Choroid plexus epithelial cell (primary cell): ENCODE measurements at regions not wholly inside any gene's neighbourhood (a gene's known extent, or its start where the extent isn't known, plus 50 kb on each side); places are given as distances from the start of the nearest gene placed in this dataset.

ENCODE experiments used
- DNase-seq: peaks from one replicate; pipeline ENCODE4 v3.0.0-alpha.2; 2010; ENCODE audit warnings: low read depth
- H3K4me3 ChIP-seq: 2 replicates; pipeline ENCODE4 v1.5.1; 2011; ENCODE audit warnings: low read depth, mild to moderate bottlenecking, control low read depth, low read length, moderate library complexity
- CTCF ChIP-seq: conservative IDR thresholded peaks from 2 replicates; pipeline ENCODE4 v1.5.1; 2011; ENCODE audit warnings: low read depth, mild to moderate bottlenecking, control low read depth, inconsistent platforms, low read length, moderate library complexity

GRCh38 chr13:50708461-50708860 is 135.0 kb downstream of the DLEU7 start:
- no peak for TF ChIP-seq CTCF

GRCh38 chr13:50709058-50709457 is 134.4 kb downstream of the DLEU7 start:
- H3K4me3 ChIP-seq = no peak overlapping the region
- TF ChIP-seq CTCF = no peak
- DNase-seq = no peak

More at GRCh38 chr13:50708461-50708860, 135.0 kb downstream of the DLEU7 start:
- peak; percentile 14 for DNase-seq
- no peak overlapping the region for H3K4me3 ChIP-seq

GRCh38 chr13:50711131-50711815 is 132.2 kb downstream of the DLEU7 start:
- no peak overlapping the region for H3K4me3 ChIP-seq
- DNase-seq = no peak
- TF ChIP-seq CTCF = no peak

GRCh38 chr13:50711996-50712395 is 131.5 kb downstream of the DLEU7 start:
- DNase-seq = no peak
- H3K4me3 ChIP-seq = no peak overlapping the region
- TF ChIP-seq CTCF = no peak

- DNase-seq = peak; percentile 34
- no peak overlapping the region for H3K4me3 ChIP-seq
- no peak for TF ChIP-seq CTCF
These were observed 131.0 kb downstream of the DLEU7 start for GRCh38 chr13:50712456-50712855.

GRCh38 chr13:50712881-50713280 is 130.6 kb downstream of the DLEU7 start:
- no peak for TF ChIP-seq CTCF
- no peak overlapping the region for H3K4me3 ChIP-seq
- DNase-seq = no peak

- H3K4me3 ChIP-seq = no peak overlapping the region
- TF ChIP-seq CTCF = no peak
- peak; percentile 97 for DNase-seq
These were observed 129.8 kb downstream of the DLEU7 start for GRCh38 chr13:50713523-50714248.
